Skeletal muscle tissue (tissue), 3 donors: ENCODE measurements at regions not wholly inside any gene's neighbourhood (a gene's known extent, or its start where the extent isn't known, plus 50 kb on each side); places are given as distances from the start of the nearest gene placed in this dataset.

Source experiments
- H3K27ac ChIP-seq: one replicate; pipeline ENCODE4 v1.7.0; 2013; ENCODE audit warnings: mild to moderate bottlenecking, low read depth, low read length, inconsistent platforms
- H3K27me3 ChIP-seq, 3 donors: one replicate each; pipeline ENCODE4 v1.7.0; 2013; ENCODE audit warnings: low read length in 3 of 3; ENCODE audit not compliant: control insufficient read depth in 3 of 3, insufficient read depth in 3 of 3
- H3K36me3 ChIP-seq, 3 donors: one replicate each; pipeline ENCODE4 v1.7.0; 2013; ENCODE audit warnings: low read length in 3 of 3; ENCODE audit not compliant: control insufficient read depth in 3 of 3, insufficient read depth in 3 of 3
- H3K4me1 ChIP-seq, 3 donors: one replicate each; pipeline ENCODE4 v1.7.0; 2013; ENCODE audit warnings: low read length in 3 of 3, mild to moderate bottlenecking in 3 of 3; ENCODE audit not compliant: control insufficient read depth in 3 of 3, insufficient read depth in 3 of 3
- H3K4me3 ChIP-seq, 3 donors: one replicate each; pipeline ENCODE4 v1.7.0; 2013; ENCODE audit warnings: low read length in 3 of 3
- H3K9ac ChIP-seq, 3 donors: one replicate each; pipeline ENCODE4 v1.7.0; 2013; ENCODE audit warnings: low read length in 3 of 3, mild to moderate bottlenecking in 3 of 3, moderate library complexity in 2 of 3, low read depth in 1 of 3
- H3K9me3 ChIP-seq, 3 donors: one replicate each; pipeline ENCODE4 v1.7.0; 2013; ENCODE audit warnings: low read length in 3 of 3; ENCODE audit not compliant: control insufficient read depth in 3 of 3
- donor health status: Osteomylitis.

DNA sequence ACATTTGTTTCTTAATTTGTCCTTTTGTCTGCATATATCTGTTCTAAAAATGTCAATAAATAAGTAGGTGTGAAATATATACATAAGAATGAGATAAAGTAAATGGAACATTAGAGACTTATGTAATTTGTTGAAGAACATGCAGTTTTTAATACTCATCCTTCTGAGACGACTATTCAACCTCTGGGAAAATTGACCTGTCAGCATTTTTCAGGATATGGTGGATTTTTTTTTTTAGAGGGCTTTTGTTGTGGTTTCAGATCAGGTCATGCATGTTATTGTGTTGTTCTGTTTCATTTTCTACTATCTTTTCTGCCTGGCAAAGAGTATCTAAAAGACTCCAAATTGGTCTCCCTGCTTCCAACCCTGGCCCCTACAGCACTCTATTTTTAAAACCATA lies 97.3 kb downstream of the PCDH7 start:
- H3K9me3 ChIP-seq = no peaks in the 10 kb centered on the region
- no peaks in the 10 kb centered on the region for H3K27me3 ChIP-seq
- H3K36me3 ChIP-seq = no peaks in the 10 kb centered on the region
- H3K27ac ChIP-seq = no peak overlapping the region
- H3K4me3 ChIP-seq = no peak overlapping the region
- no peaks in the 10 kb centered on the region for H3K4me1 ChIP-seq
- H3K9ac ChIP-seq = no peak overlapping the region

DNA sequence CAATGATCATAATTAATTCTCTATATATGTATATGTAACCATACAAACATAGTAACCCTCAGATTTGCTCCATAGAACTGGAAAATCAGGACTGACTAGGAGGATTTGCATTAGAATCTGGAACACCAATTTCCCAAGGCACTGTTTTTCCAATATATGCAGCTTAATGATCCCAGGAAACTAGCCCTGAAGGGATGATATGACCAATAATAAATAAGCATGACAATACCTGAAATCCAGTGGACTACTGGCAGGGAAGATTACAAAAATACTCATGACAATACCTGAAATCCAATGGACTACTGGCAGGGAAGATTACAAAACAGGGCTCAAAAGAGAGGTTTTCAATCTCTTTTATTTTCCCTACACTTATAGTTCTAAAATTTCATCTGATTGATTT lies 98.4 kb downstream of the PCDH7 start:
- no peak overlapping the region for H3K4me3 ChIP-seq
- H3K9ac ChIP-seq = no peak overlapping the region
- H3K27me3 ChIP-seq = no peaks in the 10 kb centered on the region

DNA sequence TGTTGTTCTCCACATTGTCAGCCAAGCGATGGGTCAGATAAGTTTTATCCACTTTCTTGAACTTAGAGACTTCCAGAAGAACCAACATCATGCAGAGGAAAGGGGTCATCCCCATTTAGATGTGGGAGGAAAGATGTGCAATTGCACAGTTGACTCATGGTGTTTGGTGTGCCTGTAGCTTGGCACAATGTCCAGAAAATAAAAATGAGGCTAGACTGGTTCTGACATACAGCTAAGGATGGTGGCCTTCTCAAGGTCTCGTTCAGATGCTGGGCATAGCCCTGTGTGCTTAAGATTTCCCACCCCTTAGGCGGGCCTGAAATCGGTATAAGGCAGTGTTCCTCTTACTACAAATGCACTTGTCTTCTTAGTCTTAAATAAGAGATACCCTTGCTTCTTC lies 101.1 kb downstream of the PCDH7 start:
- no peak overlapping the region for H3K4me3 ChIP-seq

More for the DNA sequence above, 98.4 kb downstream of the PCDH7 start:
- no peak overlapping the region for H3K27ac ChIP-seq
- no peaks in the 10 kb centered on the region for H3K36me3 ChIP-seq
- H3K4me1 ChIP-seq = no peaks in the 10 kb centered on the region
- no peaks in the 10 kb centered on the region for H3K9me3 ChIP-seq

DNA sequence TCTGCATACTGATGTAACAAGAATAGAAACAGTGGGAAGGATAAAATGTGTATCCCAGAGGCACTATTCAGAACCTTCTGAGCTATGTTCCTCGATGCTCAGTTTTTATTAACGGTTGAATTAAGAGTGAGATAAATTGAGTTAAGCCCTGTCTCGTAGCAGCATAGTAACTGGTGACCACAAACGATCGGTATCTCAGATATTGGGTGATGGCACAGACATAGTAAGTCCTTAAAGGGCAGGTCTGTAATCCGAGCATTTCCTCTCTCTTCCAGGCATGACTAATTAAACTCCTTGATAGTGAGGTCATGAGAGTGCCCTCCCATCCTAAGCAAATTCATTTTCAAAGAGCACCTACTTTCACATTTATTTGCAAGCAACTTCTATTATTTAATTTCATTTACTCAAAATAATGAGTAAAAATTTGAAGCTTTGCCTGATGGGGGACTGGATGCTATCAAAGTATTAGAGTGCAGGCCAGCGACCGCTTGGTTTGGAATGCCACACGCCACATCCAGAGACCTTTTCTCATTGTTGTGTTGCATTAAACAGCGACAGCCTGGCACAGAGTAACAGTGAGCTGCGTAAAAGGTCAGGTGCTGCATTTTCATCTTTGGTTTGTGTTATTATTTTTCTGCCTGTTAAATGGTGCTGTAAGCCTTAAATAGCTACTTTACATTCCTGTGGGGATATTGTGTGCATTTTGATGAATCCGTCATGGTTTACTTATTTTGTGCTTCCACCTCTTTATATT lies 101.9 kb downstream of the PCDH7 start:
- Histone ChIP-seq H3K9ac (no peak overlapping the region), H3K27me3 (no peaks in the 10 kb centered on the region), H3K27ac (no peak overlapping the region), H3K4me3 (no peak overlapping the region), H3K36me3 (no peaks in the 10 kb centered on the region), H3K4me1 (no peaks in the 10 kb centered on the region), H3K9me3 (no peaks in the 10 kb centered on the region)

More for the DNA sequence above, 101.1 kb downstream of the PCDH7 start:
- no peaks in the 10 kb centered on the region for H3K27me3 ChIP-seq
- H3K27ac ChIP-seq = no peak overlapping the region
- no peaks in the 10 kb centered on the region for H3K36me3 ChIP-seq
- no peaks in the 10 kb centered on the region for H3K9me3 ChIP-seq
- H3K4me1 ChIP-seq = no peaks in the 10 kb centered on the region
- no peak overlapping the region for H3K9ac ChIP-seq

DNA sequence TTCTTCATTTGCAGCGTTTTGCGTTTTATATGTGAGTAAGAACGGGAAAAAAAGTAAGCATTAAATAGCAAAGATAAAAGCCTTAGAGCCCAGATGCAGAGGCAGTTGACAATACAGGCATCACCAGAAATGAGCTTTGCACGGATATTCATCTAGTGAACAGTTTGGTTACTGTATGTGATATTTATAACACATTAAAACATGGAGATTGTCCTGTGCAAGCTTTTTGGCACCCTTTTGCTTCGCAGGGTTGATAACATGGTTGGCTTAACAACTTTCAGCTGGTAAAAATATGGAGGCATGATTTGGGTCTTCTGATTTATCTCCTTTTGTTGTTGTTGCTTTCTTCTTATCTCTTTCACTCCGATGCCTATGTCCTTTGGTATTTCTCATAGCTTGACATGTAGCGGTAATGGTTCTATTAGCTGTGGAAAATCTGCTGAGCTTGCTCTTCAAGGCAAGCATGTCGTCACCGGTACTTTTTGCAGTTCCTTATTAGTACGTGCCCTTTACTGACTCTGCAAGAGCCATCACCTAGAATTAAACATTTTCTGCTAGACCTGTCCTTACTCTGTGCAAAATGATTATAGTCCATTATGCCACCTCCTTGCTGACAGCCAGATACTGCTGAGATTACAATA lies 102.9 kb downstream of the PCDH7 start:
- Histone ChIP-seq H3K27ac (no peak overlapping the region), H3K36me3 (no peaks in the 10 kb centered on the region), H3K9ac (no peak overlapping the region), H3K4me3 (no peak overlapping the region), H3K9me3 (no peaks in the 10 kb centered on the region), H3K4me1 (no peaks in the 10 kb centered on the region), H3K27me3 (no peaks in the 10 kb centered on the region)

- no peaks in the 10 kb centered on the region for H3K9me3 ChIP-seq
- no peaks in the 10 kb centered on the region for H3K36me3 ChIP-seq
- H3K27ac ChIP-seq = no peak overlapping the region
- no peaks in the 10 kb centered on the region for H3K27me3 ChIP-seq
- no peak overlapping the region for H3K4me3 ChIP-seq
- no peak overlapping the region for H3K9ac ChIP-seq
- no peaks in the 10 kb centered on the region for H3K4me1 ChIP-seq
Observed at GRCh38 chr4:30825008-30825770, 105.0 kb downstream of the PCDH7 start.

DNA sequence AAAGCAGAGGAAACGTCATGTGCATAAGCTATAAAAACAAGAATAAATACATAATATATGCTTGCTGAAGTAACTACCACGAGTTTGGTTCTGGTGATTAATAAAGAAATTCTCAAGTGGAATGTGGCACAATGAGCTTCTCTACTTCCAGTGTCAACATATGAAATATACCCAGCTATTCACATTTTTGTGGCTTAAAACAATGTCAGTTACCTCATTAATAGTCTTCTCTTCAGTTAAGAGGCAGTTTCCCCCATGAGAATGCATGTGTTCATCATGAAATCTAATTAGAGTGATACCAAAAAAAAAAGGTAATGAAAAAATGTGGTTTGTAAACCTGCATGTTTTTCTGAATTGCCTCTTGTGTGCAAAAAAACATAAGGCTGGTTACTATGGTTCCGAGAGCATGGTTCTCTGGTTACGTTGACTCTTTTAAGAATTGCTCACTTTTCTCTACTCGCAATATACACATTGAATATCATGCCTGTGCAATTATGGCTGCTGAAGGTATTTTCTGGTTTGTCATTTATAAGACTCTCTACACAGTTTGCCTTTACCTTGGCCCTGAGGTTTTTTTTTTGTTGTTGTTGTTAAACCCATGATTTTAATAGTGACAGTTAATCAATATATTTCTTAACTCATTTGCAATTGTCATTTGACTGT lies 108.2 kb downstream of the PCDH7 start:
- H3K9ac ChIP-seq = no peak overlapping the region
- no peaks in the 10 kb centered on the region for H3K9me3 ChIP-seq
- H3K27me3 ChIP-seq = no peaks in the 10 kb centered on the region
- no peaks in the 10 kb centered on the region for H3K36me3 ChIP-seq
- no peak overlapping the region for H3K27ac ChIP-seq
- H3K4me3 ChIP-seq = no peak overlapping the region
- no peaks in the 10 kb centered on the region for H3K4me1 ChIP-seq

DNA sequence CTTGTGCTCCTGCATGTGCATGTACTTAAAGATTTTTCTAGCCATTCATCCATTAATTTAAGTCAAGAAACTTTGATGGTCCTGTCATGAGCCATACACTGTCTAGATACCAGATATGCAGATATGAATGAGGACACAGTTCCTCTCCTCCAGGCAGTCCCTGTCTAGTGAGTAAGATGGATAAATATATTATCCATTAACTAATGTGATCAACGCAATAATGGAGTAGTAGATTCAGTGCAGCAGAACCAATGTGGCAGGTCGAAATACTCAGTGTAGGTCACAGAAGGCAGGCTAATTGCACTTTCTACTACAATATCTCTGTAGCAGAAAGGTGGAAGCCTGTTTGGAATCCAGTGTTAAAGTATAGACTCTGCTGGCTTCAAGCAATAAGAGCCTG lies 112.5 kb downstream of the PCDH7 start:
- no peak overlapping the region for H3K27ac ChIP-seq
- no peaks in the 10 kb centered on the region for H3K9me3 ChIP-seq
- H3K4me3 ChIP-seq = no peak overlapping the region
- no peaks in the 10 kb centered on the region for H3K4me1 ChIP-seq
- no peak overlapping the region for H3K9ac ChIP-seq
- no peaks in the 10 kb centered on the region for H3K27me3 ChIP-seq
- no peaks in the 10 kb centered on the region for H3K36me3 ChIP-seq

- Histone ChIP-seq H3K36me3 (no peaks in the 10 kb centered on the region), H3K27me3 (no peaks in the 10 kb centered on the region), H3K9ac (no peak overlapping the region), H3K9me3 (no peaks in the 10 kb centered on the region), H3K4me1 (no peaks in the 10 kb centered on the region), H3K4me3 (no peak overlapping the region), H3K27ac (no peak overlapping the region)
Observed at GRCh38 chr4:30833206-30833605, 113.0 kb downstream of the PCDH7 start.

- no peak overlapping the region for H3K27ac ChIP-seq
- H3K9me3 ChIP-seq = no peaks in the 10 kb centered on the region
- no peaks in the 10 kb centered on the region for H3K4me1 ChIP-seq
- no peak overlapping the region for H3K4me3 ChIP-seq
- no peaks in the 10 kb centered on the region for H3K36me3 ChIP-seq
- H3K9ac ChIP-seq = no peak overlapping the region
- H3K27me3 ChIP-seq = no peaks in the 10 kb centered on the region
Observed at GRCh38 chr4:30835044-30835443, 114.9 kb downstream of the PCDH7 start.
